CD1c-positive myeloid dendritic cell (primary cell): ENCODE measurements at regions not wholly inside any gene's neighbourhood (a gene's known extent, or its start where the extent isn't known, plus 50 kb on each side); places are given as distances from the start of the nearest gene placed in this dataset.
"Not testable (repeated sequence)": the region's sequence is repeated elsewhere in the genome, so short reads cannot be mapped to it uniquely, and the experiment has no call there.

Source experiments
- DNase-seq: peaks from one replicate; pipeline ENCODE4 v3.0.0-alpha.2; 2016; ENCODE audit errors: extremely low spot score

DNA sequence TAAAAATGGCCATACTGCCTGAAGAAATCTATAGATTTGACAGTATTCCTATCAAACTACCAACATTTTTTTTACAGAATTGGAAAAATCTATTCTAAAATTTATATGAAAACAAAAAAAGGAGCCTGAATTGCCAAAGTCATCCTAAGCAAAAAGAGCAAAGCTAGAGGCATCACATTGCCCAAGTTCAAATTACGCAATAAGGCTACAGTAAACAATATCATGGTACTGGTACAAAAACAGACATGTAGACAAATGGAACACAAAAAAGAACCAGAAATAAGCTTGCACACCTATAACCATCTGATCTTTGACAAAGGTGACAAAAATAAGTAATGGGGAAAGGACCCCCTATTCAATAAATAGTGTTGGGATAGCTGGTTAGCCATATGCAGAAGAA lies 50.2 kb upstream of the THSD7B start:
- DNase-seq = no peak

DNA sequence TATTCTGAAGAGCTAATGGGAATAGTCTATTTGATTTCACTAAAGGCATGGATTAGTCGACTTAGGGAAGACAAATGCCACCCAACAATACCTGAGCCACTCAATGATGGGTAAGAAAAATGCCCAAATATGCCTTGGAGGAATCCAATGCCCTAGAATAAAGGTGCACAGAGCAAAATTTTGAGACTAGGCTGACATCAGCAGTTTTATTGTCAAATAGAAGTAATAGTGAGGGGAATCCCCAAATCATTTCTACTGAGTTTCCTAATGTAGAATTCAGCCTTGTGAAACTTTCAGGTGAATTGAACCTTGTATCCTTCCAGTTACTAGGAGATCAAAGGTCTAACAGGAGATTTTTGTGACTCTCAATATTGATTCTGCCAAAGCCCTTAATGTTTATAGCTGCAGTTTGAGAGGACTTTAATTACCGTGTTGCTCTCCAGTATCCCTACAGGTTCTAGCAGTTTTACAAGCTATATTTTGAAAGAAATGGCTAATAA lies 50.8 kb upstream of the THSD7B start:
- no peak for DNase-seq

DNA sequence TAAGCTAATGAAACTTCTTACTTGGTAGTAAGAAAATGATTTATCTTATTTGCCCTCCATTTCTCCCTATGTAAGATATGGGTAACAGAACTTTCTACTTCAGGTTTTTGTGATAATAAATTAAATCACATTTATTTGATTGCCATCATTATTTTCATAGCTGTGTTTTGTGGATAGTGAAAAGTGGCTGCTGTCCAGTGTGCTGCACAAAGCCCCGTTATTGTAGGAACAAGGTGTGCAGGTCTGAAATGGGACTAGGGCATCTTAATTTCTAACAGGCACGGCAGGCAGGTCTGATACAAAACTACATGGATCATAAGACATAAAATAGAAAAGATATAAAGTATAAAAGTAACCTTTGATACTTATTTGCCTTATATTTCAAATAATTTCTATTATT lies 51.6 kb upstream of the THSD7B start:
- DNase-seq = no peak

- no peak for DNase-seq
Observed at GRCh38 chr2:136705336-136705735, 60.0 kb upstream of the THSD7B start.

DNA sequence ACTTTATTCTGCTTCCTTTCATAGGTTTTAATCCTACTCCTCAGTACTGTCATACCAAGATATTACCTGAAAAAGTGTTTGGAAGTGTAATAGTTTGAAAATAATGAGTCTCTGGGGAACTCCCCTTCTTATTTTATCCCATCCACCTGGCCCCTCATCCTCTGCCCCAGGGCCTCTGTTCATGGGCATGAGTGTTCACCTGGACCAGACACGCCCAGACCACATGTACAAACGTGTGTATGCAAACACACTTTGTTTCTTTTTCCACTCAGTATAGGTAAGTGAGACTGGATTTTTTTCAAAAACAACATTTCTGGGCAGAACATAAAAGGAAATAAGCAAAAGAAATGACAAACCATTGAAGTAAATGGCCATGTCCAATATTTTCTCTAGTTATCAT lies 62.1 kb upstream of the THSD7B start:
- DNase-seq = no peak

DNA sequence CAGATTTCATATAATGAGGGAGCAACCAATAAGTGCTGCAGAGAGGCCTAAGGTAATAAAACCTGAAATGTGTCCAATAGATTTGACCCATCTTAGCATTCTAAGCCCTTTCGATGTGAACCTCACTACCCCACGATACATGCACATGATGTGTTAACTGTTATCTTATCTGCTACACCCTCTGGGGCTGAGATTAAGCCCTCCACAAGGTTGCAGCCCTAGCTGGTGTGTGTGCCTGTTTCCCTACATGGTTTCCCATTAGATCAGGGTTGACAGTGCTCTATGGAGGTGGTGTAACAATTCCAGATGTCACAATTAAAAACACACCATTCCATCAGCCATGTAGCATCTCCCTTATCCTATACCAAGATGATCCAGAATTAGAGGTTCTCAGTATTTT lies 68.9 kb upstream of the THSD7B start:
- DNase-seq = no peak

- no peak for DNase-seq
Observed at GRCh38 chr2:136693966-136694365, 71.4 kb upstream of the THSD7B start.

- not testable (repeated sequence) for DNase-seq
Observed at GRCh38 chr2:136680079-136680478, 85.3 kb upstream of the THSD7B start.

GRCh38 chr2:136665736-136666135 lies 99.6 kb upstream of the THSD7B start:
- no peak for DNase-seq

DNA sequence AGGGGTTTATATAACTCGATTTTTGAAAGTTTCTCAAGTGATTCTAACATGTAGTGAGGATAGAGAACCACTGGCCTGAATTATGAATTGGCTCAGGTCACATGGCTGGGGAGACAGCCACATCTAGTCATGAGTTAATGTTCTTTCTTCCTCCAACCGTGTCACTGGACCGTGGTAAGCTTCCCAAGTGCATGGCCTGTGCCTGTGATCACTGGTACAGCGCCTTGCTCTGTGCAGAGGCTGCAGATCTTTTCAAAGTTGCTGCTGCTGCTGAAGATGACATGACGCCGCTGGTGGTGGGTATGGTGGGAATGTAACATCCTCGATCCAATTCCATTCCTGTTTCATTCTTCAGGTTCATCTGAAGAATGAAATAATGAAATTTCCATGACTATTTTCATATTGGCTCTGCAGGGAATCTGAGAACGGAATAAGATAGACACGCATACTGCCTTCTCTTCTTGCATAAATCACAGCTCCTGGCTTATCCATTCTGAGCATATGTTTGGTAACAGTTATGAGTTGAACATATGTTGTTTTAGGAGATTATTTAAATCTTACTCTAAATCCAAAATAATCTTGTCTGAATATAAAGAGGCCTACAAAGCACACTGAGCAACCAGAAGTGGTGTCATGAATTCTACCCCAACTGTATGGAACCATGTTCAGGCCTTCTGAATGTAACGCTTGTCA lies 100.5 kb upstream of the THSD7B start:
- no peak for DNase-seq

- DNase-seq = no peak
Observed at GRCh38 chr2:136658201-136658600, 107.1 kb upstream of the THSD7B start.

- DNase-seq = no peak
Observed at GRCh38 chr2:136653861-136654260, 111.5 kb upstream of the THSD7B start.

DNA sequence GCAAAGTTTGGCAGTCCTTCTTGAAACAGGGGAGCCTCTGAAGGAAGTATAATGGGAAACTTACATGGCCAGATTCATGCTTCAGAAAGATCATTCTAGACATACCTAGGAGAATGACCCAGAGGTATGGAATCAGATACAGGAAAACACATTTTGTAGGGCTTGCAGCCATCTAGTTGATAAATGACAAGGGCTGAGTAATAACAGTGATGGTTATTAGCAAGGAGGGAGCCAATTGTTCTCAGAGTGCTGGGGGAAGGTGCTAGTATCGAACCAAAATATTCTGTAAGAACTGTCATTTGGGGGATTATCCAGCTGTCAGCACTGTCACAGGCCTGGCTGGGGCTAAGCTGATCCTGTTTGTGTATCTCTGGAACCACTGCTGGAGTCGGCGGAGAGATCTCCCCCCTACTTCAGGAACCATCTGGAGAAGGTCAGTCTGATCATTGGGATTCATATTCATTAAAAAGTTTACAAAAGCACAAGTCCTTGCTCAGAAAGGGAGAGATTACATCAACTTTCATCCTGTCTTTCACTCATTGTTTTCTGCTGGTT lies 113.8 kb upstream of the THSD7B start:
- no peak for DNase-seq

DNA sequence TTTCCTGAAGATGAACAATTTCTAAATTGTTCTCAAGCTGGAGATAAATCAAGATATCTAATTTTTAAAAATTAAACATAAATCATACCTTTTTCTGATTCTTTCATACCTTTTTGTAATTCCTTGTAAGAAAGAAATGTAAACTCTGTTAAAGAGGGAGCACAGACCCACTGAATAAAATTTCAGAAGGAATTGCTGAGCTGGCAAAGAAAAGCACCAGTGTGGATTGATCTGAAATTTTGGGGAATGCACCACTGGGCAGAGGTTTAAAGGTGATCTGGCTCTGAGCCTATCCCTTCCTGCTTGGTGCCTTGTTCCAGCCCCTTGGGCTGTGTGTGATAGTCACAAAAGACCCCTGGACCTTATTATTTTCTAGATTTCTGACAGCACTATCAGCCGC lies 118.3 kb upstream of the THSD7B start:
- no peak for DNase-seq

- DNase-seq = no peak
Observed at GRCh38 chr2:136645236-136645828, 120.0 kb upstream of the THSD7B start.

DNA sequence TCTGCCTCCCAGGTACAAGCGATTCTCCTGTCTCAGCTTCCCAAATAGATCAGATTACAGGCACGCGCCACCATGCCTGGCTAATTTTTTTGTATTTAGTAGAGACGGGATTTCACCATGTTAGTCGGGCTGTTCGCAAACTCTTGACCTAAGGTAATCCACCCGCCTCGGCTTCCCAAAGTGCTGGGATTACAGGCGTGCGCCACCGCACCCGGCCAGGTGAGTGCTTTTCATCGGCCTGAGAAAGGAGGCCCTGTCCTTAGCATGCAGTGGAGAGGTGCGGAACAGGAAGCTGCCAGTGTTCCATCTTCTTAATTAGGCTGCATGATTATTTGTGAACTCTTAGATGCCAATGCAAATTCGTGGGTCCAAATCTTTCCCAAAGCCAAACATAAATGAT lies 125.7 kb upstream of the THSD7B start:
- DNase-seq = no peak

DNA sequence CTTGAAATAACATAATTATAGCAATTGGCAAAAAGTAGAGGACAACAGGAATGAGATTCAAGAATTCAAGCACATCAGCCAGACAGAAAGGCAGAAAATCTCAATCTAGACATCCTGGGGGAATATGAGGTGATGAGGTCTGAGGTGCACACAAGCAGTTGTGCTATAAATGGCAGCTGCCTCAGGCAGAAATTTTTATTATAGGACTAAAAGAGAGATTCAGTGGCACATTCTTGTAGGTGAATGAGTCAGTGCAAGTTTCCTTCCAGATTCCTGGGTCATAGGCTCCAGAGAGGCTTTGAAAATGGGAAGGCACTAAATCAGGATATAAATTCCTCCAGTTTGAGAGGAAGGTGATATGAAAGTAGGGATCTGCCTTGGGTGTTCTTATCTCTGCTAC lies 127.2 kb upstream of the THSD7B start:
- DNase-seq = no peak

- no peak for DNase-seq
Observed at GRCh38 chr2:136637402-136637801, 127.9 kb upstream of the THSD7B start.

DNA sequence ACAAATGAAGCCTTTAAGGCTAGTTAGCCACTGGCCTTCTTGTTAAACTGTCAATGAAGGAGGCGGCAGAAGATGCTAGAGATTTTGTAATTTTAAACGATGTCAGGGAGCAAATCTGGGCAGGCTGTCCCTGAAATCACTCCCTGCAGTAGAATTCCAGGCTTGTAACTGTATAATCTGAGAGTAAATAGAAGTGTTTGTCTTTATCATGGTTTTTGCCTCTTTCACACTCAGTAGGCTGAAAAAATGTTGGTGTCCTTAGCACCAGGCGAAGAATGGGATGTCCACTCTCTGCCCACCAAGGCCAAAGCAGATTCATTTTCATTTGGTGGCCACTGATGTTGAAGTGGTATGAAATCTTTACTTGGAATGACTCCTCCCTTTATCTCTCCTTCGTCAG lies 136.9 kb upstream of the THSD7B start:
- no peak for DNase-seq

DNA sequence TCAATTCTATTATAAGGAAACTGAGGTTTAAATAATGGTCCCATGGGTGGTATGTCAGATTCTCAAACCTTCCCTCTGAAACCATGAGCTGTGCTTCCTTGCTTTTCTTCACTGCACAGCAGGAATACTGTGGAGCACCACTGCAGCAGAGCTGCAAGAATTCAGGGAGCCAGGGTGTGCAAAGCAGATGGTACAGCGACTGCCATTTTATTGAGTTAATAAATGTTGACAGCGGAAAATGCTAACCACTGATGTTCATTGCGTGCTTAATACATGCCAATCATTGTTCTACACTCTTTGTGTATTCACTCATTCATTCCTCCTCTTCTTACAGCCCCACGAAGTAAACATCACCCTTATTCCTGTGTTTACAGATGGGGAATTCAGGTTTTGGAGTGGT lies 152.2 kb upstream of the THSD7B start:
- DNase-seq = no peak

GRCh38 chr2:136612079-136612478 lies 153.3 kb upstream of the THSD7B start:
- DNase-seq = no peak

- DNase-seq = no peak
Observed at GRCh38 chr2:136611451-136611850, 153.9 kb upstream of the THSD7B start.

- DNase-seq = no peak
Observed at GRCh38 chr2:136582628-136583205, 182.6 kb upstream of the THSD7B start.
